ENCODE measurements at regions not wholly inside any gene's neighbourhood (a gene's known extent, or its start where the extent isn't known, plus 50 kb on each side); places are given as distances from the start of the nearest gene placed in this dataset.

DNA sequence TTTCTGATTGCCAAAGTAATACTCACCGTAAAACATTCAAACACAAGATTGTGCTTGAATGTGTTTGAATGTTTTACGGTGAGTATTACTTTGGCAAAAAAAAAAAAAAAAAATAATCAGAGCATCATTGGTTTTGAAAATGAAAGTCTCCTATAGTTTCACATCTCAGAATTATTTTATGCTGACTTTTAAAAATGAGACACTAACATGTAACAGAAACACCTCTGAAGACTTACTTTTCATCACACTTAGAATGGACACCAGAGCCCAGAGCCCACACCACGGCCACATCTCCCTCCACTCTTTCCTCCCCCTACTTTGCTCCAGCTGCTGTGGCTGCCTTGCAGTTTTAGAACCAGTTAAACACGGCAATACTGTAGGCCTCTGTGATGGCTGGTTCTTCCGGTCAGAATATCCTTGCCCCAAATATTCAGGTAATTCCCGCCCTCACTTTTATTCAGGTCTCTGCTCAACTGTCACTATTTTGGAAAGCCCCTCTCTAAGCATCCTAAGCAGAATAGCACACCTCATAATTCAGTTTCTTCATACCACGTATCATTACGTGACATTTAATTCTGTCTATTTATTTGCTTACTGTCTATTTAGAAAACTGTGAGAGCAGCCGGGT is 138.9 kb upstream of the MAX start:
- TF ChIP-seq, protein P1, sequence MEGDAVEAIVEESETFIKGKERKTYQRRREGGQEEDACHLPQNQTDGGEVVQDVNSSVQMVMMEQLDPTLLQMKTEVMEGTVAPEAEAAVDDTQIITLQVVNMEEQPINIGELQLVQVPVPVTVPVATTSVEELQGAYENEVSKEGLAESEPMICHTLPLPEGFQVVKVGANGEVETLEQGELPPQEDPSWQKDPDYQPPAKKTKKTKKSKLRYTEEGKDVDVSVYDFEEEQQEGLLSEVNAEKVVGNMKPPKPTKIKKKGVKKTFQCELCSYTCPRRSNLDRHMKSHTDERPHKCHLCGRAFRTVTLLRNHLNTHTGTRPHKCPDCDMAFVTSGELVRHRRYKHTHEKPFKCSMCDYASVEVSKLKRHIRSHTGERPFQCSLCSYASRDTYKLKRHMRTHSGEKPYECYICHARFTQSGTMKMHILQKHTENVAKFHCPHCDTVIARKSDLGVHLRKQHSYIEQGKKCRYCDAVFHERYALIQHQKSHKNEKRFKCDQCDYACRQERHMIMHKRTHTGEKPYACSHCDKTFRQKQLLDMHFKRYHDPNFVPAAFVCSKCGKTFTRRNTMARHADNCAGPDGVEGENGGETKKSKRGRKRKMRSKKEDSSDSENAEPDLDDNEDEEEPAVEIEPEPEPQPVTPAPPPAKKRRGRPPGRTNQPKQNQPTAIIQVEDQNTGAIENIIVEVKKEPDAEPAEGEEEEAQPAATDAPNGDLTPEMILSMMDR (conservative IDR thresholded peaks at IDR 0.05; ENCODE audit: low read length): no peak
- TF ChIP-seq EZH2phosphoT487 (IDR thresholded peaks at IDR 0.05; ENCODE audit: borderline replicate concordance): no peak
